ENCODE measurements at regions not wholly inside any gene's neighbourhood (a gene's known extent, or its start where the extent isn't known, plus 50 kb on each side); places are given as distances from the start of the nearest gene placed in this dataset.
"Not testable (repeated sequence)": the region's sequence is repeated elsewhere in the genome, so short reads cannot be mapped to it uniquely, and the experiment has no call there.

DNA sequence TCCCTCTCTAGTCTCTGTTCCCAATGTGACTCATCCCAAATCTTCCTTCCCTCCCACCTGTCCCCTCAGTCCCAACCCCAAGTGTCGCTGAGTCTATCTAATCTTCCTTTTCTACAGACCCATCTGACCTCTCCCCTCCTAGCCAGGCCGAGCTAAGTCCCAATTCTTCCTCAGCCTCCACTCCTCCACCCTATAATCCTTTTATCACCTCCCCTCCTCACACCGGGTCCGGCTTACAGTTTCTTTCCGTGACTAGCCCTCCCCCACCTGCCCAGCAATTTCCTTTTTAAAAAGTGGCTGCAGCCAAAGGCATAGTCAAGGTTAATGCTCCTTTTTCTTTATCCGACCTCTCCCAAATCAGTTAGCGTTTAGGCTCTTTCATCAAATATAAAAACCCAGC lies 541.0 kb upstream of the CRIM1 start:
- not testable (repeated sequence) for DNase-seq (ENCODE audit: low spot score)

- DNase-seq (ENCODE audit: low spot score) = no peak
Observed at GRCh38 chr2:35803126-35803525, 552.5 kb upstream of the CRIM1 start.

DNA sequence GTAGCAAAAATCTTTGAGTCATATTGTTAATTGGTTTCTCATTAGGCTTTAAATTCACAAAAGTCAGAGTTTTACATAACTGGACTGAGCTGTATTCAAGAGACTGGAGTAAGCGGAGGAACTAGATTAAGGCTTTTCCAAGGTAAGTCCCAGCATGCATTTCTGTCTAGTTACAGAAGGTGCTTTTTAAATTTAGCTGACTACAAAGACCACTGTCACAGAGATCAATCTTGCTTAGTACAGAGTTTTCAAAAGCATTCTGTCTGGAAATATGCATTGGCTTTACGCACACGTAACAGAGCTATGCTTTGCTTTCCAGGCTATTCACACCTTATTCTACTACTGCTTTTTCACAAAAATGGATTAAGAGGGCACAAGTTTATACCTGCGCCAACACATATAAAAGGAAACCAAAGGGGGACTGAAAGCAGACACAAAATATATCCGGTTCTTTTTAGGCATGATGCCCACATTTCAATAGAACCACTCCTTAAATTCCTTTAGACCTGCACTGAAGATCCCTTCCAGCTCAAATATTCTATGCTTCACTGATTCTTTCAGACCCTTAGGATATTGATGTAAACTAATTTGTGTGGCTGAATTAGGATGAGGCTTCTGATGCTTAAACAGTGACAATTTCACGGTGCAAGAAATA lies 560.7 kb upstream of the CRIM1 start:
- DNase-seq (ENCODE audit: low spot score) = no peak

GRCh38 chr2:35790292-35790691 lies 565.3 kb upstream of the CRIM1 start:
- no peak for DNase-seq (ENCODE audit: low spot score)

- no peak for DNase-seq (ENCODE audit: low spot score)
Observed at GRCh38 chr2:35788543-35788942, 567.0 kb upstream of the CRIM1 start.

DNA sequence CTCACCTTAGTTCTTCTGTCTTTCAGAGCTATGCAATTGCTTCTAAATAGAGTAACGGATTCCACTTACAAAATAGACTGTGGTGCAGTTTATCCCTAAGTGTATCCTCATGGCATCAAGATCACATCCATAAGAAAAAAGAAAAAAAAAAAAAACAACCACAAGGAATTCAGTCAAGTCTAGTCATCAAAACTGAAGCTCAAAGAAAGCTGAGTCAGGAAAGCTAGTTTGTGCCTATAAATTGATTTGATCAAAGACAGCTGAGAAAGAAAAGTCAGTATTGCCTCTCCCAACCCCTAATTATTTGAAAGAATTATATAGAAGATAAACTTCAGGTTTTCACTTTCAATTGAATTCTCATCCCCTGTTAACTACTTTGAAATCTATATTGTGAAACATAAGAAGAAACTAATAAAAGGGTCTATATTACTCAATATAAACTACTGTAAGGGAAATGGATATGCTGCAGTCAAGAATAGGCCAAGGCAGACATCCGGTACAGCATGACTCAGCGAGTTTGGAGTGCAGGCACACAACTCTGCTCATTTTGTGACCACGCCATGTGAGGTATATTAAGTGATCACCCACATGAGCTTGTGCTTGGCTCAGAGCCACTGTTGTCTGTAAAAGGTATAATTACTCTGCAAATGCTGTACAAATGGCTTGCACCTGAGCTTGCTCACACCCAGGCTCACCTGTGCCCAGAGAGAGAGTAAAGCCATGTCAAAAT lies 568.1 kb upstream of the CRIM1 start:
- DNase-seq (ENCODE audit: low spot score) = no peak

DNA sequence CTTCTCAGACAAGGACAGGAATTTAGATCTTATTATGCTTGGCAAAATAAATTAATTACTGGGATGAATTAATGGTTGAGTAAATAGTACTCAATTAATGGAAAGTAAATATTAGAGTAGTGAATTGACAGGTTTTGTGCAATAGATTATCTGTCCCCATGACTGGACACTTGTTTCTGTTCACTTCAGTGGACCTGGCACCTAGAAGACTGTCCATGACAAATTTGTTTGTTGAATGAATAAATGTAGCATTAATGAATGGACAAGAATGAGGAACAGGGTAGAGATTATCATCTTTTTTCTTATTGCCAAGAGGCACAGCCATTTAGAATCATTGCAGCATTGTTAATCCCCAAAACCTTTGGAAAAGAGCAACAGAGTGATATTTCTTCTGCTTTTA lies 570.0 kb upstream of the CRIM1 start:
- DNase-seq (ENCODE audit: low spot score) = no peak

DNA sequence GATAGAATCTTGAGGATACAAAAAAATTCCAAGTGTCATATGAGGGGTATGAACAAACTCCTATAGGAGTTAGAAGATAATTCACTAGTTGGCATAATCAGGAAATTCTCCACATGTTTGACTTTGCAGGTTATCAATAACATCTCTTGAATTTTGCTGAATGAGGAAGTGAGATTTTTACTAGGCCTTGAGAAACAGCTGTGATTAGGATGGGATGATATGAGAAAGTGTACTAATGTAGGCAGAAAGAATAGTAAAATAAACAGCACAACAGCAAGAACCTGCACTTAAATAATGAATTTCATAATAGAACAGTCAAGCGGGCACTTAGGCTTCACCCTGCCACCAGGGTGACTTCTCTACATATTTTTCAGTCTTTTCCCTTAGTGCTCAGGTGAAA lies 570.8 kb upstream of the CRIM1 start:
- no peak for DNase-seq (ENCODE audit: low spot score)

DNA sequence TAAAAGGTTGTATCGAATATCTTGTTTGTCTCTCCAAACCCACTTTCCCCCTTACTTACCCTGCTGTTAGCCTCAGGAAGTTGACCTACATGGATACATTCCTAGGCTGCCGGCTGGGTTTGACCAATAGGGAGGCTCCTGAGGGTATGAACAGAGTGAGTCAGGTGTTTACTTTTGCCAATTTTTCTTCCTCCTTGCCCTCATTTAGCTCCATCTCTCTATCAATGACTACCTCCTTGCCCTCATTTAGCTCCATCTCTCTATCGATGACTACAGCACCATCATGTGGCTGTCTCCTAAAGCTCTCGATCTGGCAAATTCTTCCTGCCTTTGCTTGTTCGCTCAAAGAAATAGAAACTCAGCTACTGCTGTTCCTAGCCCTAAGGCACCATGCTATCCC lies 571.9 kb upstream of the CRIM1 start:
- peak; percentile 10 for DNase-seq (ENCODE audit: low spot score)

DNA sequence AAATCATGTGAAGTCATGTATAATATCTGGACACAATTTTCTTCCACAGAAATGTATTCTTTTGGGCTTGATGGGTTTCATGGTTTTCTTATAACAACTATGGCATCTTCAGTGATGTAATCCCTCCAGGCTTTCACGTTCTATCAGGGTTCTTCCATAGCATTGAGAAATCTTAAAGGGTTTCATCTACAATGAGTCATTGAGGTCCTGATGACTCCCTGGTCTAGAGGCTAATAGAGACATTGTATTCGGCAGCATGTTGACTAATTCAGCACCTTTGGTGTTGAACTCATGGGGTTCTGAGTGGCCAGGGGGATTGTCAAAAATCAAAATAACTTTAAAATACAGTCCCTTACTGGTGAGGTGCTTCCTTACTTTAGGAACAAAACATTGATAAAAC lies 614.0 kb upstream of the CRIM1 start:
- no peak for DNase-seq (ENCODE audit: low spot score)

- DNase-seq (ENCODE audit: low spot score) = no peak
Observed at GRCh38 chr2:35731674-35732073, 623.9 kb upstream of the CRIM1 start.

DNA sequence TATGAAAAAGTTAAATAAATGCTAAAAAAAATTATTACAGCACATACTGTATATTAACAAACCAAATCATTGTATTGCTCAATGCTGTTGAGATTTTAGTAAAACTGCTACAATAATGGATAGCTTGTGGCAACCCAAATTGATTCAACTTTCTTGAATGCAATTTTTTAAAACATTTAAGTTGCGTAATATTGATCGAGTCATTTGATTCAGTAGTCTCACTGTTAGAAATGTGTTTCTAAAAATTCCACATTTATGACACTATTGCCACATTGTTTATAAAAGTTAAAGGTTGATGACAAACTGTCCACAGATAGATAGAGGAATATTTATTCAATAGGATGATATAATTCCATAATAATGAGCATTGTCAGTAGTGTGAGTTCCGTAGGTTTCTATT lies 640.7 kb upstream of the CRIM1 start:
- DNase-seq (ENCODE audit: low spot score) = no peak

GRCh38 chr2:35708411-35708923 lies 647.1 kb upstream of the CRIM1 start:
- no peak for DNase-seq (ENCODE audit: low spot score)

GRCh38 chr2:35688309-35688708 lies 667.3 kb upstream of the CRIM1 start:
- no peak for DNase-seq (ENCODE audit: low spot score)

- no peak for DNase-seq (ENCODE audit: low spot score)
Observed at GRCh38 chr2:35651688-35652323, 703.8 kb upstream of the CRIM1 start.

GRCh38 chr2:35614640-35615039 lies 740.9 kb upstream of the CRIM1 start:
- DNase-seq (ENCODE audit: low spot score) = no peak

DNA sequence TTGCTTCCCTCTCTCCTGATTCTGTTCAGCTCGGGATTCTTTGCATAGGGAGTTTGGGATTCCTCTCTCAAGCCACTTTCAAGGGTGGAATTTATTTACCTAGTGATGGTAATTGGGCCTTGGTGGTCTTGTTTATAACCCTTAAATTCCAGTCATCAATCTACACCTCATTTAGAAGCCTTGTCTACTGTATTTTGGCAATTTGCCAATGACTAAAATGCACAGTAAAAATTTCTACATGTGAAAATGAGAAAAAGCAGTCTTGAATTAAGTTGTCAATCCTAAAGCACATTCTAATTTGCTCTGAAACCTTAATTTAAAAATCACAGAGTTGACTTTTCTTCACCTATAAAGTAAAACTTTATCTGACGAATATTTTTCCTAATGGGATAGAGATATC lies 749.2 kb upstream of the CRIM1 start:
- no peak for DNase-seq (ENCODE audit: low spot score)

GRCh38 chr2:35598310-35598709 lies 757.3 kb upstream of the CRIM1 start:
- DNase-seq (ENCODE audit: low spot score) = no peak

GRCh38 chr2:35591886-35592285 lies 763.7 kb upstream of the CRIM1 start:
- DNase-seq (ENCODE audit: low spot score) = no peak

- no peak for DNase-seq (ENCODE audit: low spot score)
Observed at GRCh38 chr2:35585972-35586371, 769.6 kb upstream of the CRIM1 start.

DNA sequence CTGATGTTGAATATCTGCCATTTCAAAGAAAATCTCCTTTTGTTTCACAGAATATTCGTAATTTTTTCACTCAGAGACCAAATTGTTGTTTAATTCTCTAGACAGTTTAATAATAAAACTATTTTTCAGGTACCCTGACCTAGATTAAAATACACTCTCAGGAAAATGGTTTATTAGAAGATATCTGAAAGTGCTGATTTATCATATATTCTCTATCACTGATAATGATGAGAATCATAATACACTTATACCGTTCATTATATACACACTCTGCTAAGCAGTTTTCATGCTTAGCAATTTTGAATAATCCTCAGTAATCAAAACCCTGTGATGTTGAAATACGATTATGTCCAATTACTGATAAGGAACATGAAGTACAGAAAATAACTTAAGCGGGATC lies 772.9 kb upstream of the CRIM1 start:
- DNase-seq (ENCODE audit: low spot score) = no peak

DNA sequence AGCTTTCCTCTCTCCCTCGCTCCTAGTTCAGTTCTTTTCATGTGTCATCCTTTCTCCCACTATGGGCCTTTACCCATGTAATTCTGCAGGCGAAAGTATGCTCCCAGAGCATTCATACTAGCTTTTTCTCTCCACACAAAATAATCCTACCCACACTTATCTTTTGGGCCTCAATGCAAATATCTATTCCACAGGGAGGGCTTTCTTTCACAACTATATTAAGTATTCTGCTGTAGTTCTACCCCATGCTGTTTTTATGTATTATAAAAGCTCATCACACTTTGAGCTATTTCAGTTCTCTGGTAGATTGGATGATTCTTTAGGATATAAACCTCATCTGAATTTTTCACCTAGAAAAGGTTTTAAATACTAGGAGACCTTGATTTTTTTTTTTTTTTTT lies 774.6 kb upstream of the CRIM1 start:
- DNase-seq (ENCODE audit: low spot score) = no peak

DNA sequence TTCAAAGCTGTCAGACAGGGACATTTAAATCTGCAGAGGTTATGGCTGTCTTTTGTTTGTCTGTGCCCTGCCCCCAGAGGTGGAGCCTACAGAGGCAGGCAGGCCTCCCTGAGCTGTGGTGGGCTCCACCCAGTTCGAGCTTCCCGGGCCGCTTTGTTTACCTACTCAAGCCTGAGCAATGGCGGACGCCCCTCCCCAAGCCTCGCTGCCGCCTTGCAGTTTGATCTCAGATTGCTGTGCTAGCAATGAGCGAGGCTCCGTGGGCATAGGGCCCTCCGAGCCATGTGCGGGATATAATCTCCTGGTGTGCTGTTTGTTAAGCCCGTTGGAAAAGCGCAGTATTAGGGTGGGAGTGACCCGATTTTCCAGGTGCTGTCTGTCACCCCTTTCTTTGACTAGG lies 787.0 kb upstream of the CRIM1 start:
- not testable (repeated sequence) for DNase-seq (ENCODE audit: low spot score)
